GM06990 (cell line): ENCODE measurements at regions not wholly inside any gene's neighbourhood (a gene's known extent, or its start where the extent isn't known, plus 50 kb on each side); places are given as distances from the start of the nearest gene placed in this dataset.

Experiments
- DNase-seq: peaks from one replicate; pipeline ENCODE4 v3.0.0-alpha.2; 2011; ENCODE audit not compliant: insufficient read length; ENCODE audit errors: extremely low read depth
- H3K27me3 ChIP-seq: replicated peaks from 2 replicates; pipeline ENCODE4 v1.6.0; 2011; ENCODE audit warnings: low read length; ENCODE audit not compliant: control insufficient read depth, insufficient read depth
- H3K36me3 ChIP-seq: 2 replicates; pipeline ENCODE4 v1.5.1; 2011; ENCODE audit warnings: low read length; ENCODE audit not compliant: control insufficient read depth, insufficient read depth
- H3K4me3 ChIP-seq: replicated peaks from 2 replicates; pipeline ENCODE4 v1.5.1; 2011; ENCODE audit warnings: low read depth, mild to moderate bottlenecking, control low read depth, low read length
- TF ChIP-seq, protein P1 (sequence below): IDR thresholded peaks from 2 replicates; pipeline ENCODE4 v1.5.1; 2011; ENCODE audit warnings: low read length, control low read depth, mild to moderate bottlenecking, inconsistent platforms; ENCODE audit not compliant: insufficient read depth, poor library complexity, severe bottlenecking

- Histone ChIP-seq H3K4me3 (no peak overlapping the region), H3K36me3 (no peaks in the 10 kb centered on the region), H3K27me3 (no peaks in the 10 kb centered on the region)
- TF ChIP-seq, protein P1, sequence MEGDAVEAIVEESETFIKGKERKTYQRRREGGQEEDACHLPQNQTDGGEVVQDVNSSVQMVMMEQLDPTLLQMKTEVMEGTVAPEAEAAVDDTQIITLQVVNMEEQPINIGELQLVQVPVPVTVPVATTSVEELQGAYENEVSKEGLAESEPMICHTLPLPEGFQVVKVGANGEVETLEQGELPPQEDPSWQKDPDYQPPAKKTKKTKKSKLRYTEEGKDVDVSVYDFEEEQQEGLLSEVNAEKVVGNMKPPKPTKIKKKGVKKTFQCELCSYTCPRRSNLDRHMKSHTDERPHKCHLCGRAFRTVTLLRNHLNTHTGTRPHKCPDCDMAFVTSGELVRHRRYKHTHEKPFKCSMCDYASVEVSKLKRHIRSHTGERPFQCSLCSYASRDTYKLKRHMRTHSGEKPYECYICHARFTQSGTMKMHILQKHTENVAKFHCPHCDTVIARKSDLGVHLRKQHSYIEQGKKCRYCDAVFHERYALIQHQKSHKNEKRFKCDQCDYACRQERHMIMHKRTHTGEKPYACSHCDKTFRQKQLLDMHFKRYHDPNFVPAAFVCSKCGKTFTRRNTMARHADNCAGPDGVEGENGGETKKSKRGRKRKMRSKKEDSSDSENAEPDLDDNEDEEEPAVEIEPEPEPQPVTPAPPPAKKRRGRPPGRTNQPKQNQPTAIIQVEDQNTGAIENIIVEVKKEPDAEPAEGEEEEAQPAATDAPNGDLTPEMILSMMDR = no peak
- DNase-seq = no peak
Observed at GRCh38 chr3:174758943-174759342, 100.2 kb upstream of the NAALADL2 start.

- no peak for DNase-seq
- TF ChIP-seq, protein P1 = no peak
- H3K4me3 ChIP-seq = no peak overlapping the region
- H3K27me3 ChIP-seq = no peaks in the 10 kb centered on the region
- H3K36me3 ChIP-seq = no peaks in the 10 kb centered on the region
Observed at GRCh38 chr3:174767406-174767805, 91.7 kb upstream of the NAALADL2 start.

DNA sequence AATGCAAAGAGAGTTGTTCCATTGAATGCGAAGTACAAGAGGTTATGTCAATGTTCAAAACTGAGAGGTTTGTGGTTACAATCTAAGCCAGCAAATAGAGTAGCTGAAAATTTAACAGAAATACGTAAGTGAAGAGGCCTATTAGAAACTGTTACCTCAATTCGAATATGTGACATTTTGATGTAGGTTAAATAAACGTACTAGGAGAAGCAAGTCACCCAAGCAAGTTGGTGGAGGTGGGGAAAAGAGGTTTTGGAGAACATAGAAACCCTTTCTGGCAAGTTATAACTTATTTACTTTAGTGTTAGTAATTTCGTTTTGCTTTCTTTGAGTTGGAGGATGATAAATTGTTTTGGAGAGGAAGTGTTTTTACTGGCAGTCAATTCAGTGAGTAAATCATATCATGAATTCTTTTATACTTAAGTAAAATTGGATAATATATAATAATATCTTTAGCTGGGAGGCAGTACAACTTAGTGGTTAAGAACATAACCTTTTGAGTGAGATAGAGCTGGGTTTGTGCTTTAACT lies 91.2 kb upstream of the NAALADL2 start:
- Histone ChIP-seq H3K4me3 (no peak overlapping the region), H3K36me3 (no peaks in the 10 kb centered on the region), H3K27me3 (no peaks in the 10 kb centered on the region)
- no peak for DNase-seq
- TF ChIP-seq, protein P1 = no peak

- TF ChIP-seq, protein P1 = no peak
- H3K4me3 ChIP-seq = no peak overlapping the region
- no peak for DNase-seq
- H3K27me3 ChIP-seq = no peaks in the 10 kb centered on the region
- no peaks in the 10 kb centered on the region for H3K36me3 ChIP-seq
Observed at GRCh38 chr3:174769171-174769570, 90.0 kb upstream of the NAALADL2 start.

GRCh38 chr3:174775603-174776002 lies 83.5 kb upstream of the NAALADL2 start:
- TF ChIP-seq, protein P1 = no peak
- H3K36me3 ChIP-seq = no peaks in the 10 kb centered on the region
- no peak for DNase-seq
- H3K27me3 ChIP-seq = no peaks in the 10 kb centered on the region
- H3K4me3 ChIP-seq = no peak overlapping the region

- TF ChIP-seq, protein P1 = no peak
- no peaks in the 10 kb centered on the region for H3K36me3 ChIP-seq
- no peak for DNase-seq
- H3K4me3 ChIP-seq = no peak overlapping the region
- no peaks in the 10 kb centered on the region for H3K27me3 ChIP-seq
Observed at GRCh38 chr3:174776123-174776522, 83.0 kb upstream of the NAALADL2 start.
